ENCODE measurements at regions not wholly inside any gene's neighbourhood (a gene's known extent, or its start where the extent isn't known, plus 50 kb on each side); places are given as distances from the start of the nearest gene placed in this dataset.

- ATAC-seq (peak; percentile 80 to 93 (median 84)), DNase-seq (peak in 1 of 2 donors; percentile 57)
- Histone ChIP-seq H3K9me3 (peaks cover 0 to 2% (median 0%) of the 10 kb centered on the region in 11 donors), H3K4me1 (peaks cover 0 to 31% (median 0%) of the 10 kb centered on the region in 9 donors), H3K27ac (peak overlapping the region in 7 of 10 donors; percentile 50 to 82 (median 68)), H3K4me3 (no peak overlapping the region), H3K27me3 (no peaks in the 10 kb centered on the region), H3K36me3 (no peaks in the 10 kb centered on the region)
- TF ChIP-seq, protein P1, sequence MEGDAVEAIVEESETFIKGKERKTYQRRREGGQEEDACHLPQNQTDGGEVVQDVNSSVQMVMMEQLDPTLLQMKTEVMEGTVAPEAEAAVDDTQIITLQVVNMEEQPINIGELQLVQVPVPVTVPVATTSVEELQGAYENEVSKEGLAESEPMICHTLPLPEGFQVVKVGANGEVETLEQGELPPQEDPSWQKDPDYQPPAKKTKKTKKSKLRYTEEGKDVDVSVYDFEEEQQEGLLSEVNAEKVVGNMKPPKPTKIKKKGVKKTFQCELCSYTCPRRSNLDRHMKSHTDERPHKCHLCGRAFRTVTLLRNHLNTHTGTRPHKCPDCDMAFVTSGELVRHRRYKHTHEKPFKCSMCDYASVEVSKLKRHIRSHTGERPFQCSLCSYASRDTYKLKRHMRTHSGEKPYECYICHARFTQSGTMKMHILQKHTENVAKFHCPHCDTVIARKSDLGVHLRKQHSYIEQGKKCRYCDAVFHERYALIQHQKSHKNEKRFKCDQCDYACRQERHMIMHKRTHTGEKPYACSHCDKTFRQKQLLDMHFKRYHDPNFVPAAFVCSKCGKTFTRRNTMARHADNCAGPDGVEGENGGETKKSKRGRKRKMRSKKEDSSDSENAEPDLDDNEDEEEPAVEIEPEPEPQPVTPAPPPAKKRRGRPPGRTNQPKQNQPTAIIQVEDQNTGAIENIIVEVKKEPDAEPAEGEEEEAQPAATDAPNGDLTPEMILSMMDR (IDR thresholded peaks at IDR 0.05): no peak
- intact Hi-C loops (cut with DNase I): no loop called here
- 89 to 92% methylated on average over 3 of the region's 3 CpGs for WGBS, 2 donors
Observed at GRCh38 chr17:13931111-13931526, 138.2 kb upstream of the COX10 start.

GRCh38 chr17:13931800-13932460 lies 137.4 kb upstream of the COX10 start:
- 29 to 37% methylated on average over 4 of the region's 4 CpGs for WGBS, 2 donors
- ATAC-seq (peak; percentile 80 to 94 (median 92)), DNase-seq (peak; percentile 55 to 67)
- TF ChIP-seq, protein P1 (IDR thresholded peaks at IDR 0.05): no peak
- Histone ChIP-seq H3K27ac (peak overlapping the region in 8 of 10 donors; percentile 32 to 82 (median 66)), H3K9me3 (peaks cover 0 to 2% (median 0%) of the 10 kb centered on the region in 11 donors), H3K4me3 (no peak overlapping the region), H3K27me3 (no peaks in the 10 kb centered on the region), H3K4me1 (peaks cover 0 to 31% (median 0%) of the 10 kb centered on the region in 9 donors), H3K36me3 (no peaks in the 10 kb centered on the region)
- intact Hi-C loops (cut with DNase I): no loop called here

DNA sequence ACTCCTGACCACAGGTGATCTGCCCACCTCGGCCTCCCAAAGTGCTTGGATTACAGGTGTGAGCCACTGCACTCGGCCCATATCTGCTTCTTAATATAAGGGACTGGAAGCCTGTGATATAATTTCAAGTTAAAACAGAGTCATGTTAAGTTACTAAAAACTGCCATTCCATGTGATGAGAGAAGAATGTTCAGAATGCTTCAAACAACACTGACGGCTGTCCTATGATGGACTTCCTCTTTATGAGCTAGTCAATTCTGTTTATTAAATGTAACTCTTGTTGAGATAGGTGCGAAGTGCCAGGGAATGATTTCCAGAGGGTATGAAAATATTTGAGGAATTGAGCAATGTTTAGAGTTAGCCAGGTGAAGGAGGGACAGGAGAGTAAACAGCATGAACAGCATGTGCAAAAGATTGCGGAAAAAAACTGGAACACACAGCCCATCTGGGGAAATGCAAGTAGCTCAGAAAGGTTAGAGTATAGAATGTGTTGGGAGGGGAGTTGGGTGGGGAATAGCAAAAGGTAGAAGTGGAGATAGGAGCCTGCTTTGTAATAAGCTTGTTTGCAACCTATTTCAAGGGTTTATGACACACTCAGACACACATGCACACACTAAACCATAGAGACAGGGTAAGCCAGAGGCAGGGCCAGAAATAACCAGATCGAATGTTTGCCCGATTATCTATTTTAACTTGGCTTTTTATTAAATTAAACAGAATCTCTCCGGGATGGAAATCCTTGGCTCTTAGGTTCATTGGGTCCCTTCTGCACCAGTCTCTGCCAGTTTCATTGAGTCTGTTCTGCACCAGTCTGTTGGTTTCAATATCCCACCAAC lies 135.6 kb upstream of the COX10 start:
- no peak for DNase-seq
- WGBS, 2 donors: 69 to 73% methylated on average over 8 of the region's 8 CpGs
- intact Hi-C loops (cut with DNase I): no loop called here
- Histone ChIP-seq H3K9me3 (peaks cover 0 to 3% (median 0%) of the 10 kb centered on the region in 11 donors), H3K4me1 (peaks cover 0 to 31% (median 0%) of the 10 kb centered on the region in 9 donors), H3K27me3 (no peaks in the 10 kb centered on the region), H3K36me3 (no peaks in the 10 kb centered on the region), H3K27ac (no peak overlapping the region), H3K4me3 (no peak overlapping the region)
- TF ChIP-seq, protein P1 (IDR thresholded peaks at IDR 0.05): no peak
- no peak for ATAC-seq

DNA sequence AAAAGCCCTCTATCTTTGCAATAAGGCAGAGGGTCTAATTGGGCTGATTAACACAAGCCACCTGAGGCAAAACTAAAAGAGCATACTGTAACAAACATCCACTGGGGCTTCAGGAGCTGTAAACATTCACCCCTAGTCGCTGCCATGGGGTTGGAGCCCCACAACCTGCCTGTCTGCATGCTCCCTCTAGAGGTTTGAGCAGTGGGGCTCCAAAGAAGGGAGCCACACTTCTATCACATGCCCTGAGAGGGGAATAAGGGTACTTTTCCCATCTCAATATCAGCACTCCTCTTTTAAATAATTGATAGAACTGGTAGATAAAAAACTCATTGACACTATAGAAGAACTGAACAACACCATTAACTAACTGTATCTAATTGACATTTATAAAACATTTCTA lies 130.1 kb upstream of the COX10 start:
- Histone ChIP-seq H3K27me3 (no peaks in the 10 kb centered on the region), H3K4me3 (no peak overlapping the region), H3K36me3 (no peaks in the 10 kb centered on the region), H3K27ac (no peak overlapping the region), H3K4me1 (no peaks in the 10 kb centered on the region), H3K9me3 (peaks cover 0 to 17% (median 0%) of the 10 kb centered on the region in 11 donors)
- ATAC-seq: no peak
- DNase-seq: no peak
- TF ChIP-seq, protein P1 (IDR thresholded peaks at IDR 0.05): no peak
- intact Hi-C loops (cut with DNase I): loop anchor here in 1 of 10 donors (5.0 kb wide), 1 partner anchor 237 kb away; no protein-coding TSS in a partner anchor
- 51 to 61% methylated on average over 1 of the region's 1 CpG for WGBS, 2 donors
